ENCODE measurements at regions not wholly inside any gene's neighbourhood (a gene's known extent, or its start where the extent isn't known, plus 50 kb on each side); places are given as distances from the start of the nearest gene placed in this dataset.

- Histone ChIP-seq H3K9ac (ENCODE audit: insufficient read depth, low read depth, low read length) (no peak overlapping the region), H3K36me3 (replicated peaks in 1 of 2; ENCODE audit: control insufficient read depth in 1 of 2, insufficient read depth in 2 of 2, low read length in 2 of 2) (no peaks in the 10 kb centered on the region), H3K27me3 (ENCODE audit: control insufficient read depth in 1 of 2, insufficient read depth in 2 of 2, low read length in 2 of 2) (no peaks in the 10 kb centered on the region), H3K27ac (ENCODE audit: extremely low read length, insufficient read depth, low read length) (no peak overlapping the region), H3K9me3 (ENCODE audit: low read length) (no peaks in the 10 kb centered on the region), H3K4me2 (ENCODE audit: low read depth, low read length) (no peak overlapping the region), H3K4me1 (ENCODE audit: insufficient read depth, low read length) (peaks cover 6% of the 10 kb centered on the region), H3K4me3 (replicated peaks in 1 of 3; ENCODE audit: insufficient read depth in 1 of 3, low read depth in 2 of 3, low read length in 3 of 3) (no peak overlapping the region), H3K79me2 (ENCODE audit: insufficient read depth, low read length) (no peaks in the 10 kb centered on the region), H4K20me1 (ENCODE audit: insufficient read depth, low read length) (no peaks in the 10 kb centered on the region), H2AFZ (ENCODE audit: low read length) (no peak overlapping the region)
- no peak for FAIRE-seq
- POLR2A ChIA-PET = no interaction called here
- TF ChIP-seq NFATC3 (CRISPR knock-in tag; IDR thresholded peaks at IDR 0.05) (no peak), CTCF (CRISPR knock-in tag; IDR thresholded peaks at IDR 0.05) (no peak), ESRRA (CRISPR knock-in tag; IDR thresholded peaks at IDR 0.05; ENCODE audit: low read depth) (no peak)
- BruUV-seq (replicated peaks) = no TSS peak
- no peak for ATAC-seq
- CTCF ChIA-PET (ENCODE audit: low intra/inter-chr PET ratio, low total read pairs) = no interaction called here
- WGBS (ENCODE audit: low lambda C conversion rate) = 18% methylated on average over 3 of the region's 3 CpGs
- intact Hi-C loops (cut with micrococcal nuclease; ENCODE audit: unreplicated experiment) = no loop called here
- in situ Hi-C loops (cut with HindIII; ENCODE audit: extremely low pct_ligation_motif_present, low pct_unique_long_range_greater_than_20kb) = no loop called here
- DNase-seq (ENCODE audit: low spot score) = no peak
Measured at GRCh38 chr6:146975093-146975492, 229.1 kb upstream of the STXBP5 start.

GRCh38 chr6:146980900-146981329, 223.3 kb upstream of the STXBP5 start:
- CTCF ChIA-PET (ENCODE audit: low intra/inter-chr PET ratio, low total read pairs) = no interaction called here
- Histone ChIP-seq H3K36me3 (replicated peaks in 1 of 2; ENCODE audit: control insufficient read depth in 1 of 2, insufficient read depth in 2 of 2, low read length in 2 of 2) (no peaks in the 10 kb centered on the region), H3K79me2 (ENCODE audit: insufficient read depth, low read length) (no peaks in the 10 kb centered on the region), H3K9me3 (ENCODE audit: low read length) (no peaks in the 10 kb centered on the region), H2AFZ (ENCODE audit: low read length) (peak overlapping the region; percentile 3), H3K4me1 (ENCODE audit: insufficient read depth, low read length) (peaks cover 64% of the 10 kb centered on the region), H3K27ac (ENCODE audit: extremely low read length, insufficient read depth, low read length) (peak overlapping the region; percentile 22), H3K27me3 (ENCODE audit: control insufficient read depth in 1 of 2, insufficient read depth in 2 of 2, low read length in 2 of 2) (no peaks in the 10 kb centered on the region), H3K4me2 (ENCODE audit: low read depth, low read length) (peak overlapping the region; percentile 47), H3K4me3 (replicated peaks in 1 of 3; ENCODE audit: insufficient read depth in 1 of 3, low read depth in 2 of 3, low read length in 3 of 3) (no peak overlapping the region; a peak in 1 of 6 replicates), H4K20me1 (ENCODE audit: insufficient read depth, low read length) (no peaks in the 10 kb centered on the region), H3K9ac (ENCODE audit: insufficient read depth, low read depth, low read length) (no peak overlapping the region)
- in situ Hi-C loops (cut with HindIII; ENCODE audit: extremely low pct_ligation_motif_present, low pct_unique_long_range_greater_than_20kb) = loop anchor here (10.0 kb wide), 1 partner anchor 224 kb away; the partner anchor contains the start of gene STXBP5
- POLR2A ChIA-PET = interaction anchor here (1.1 to 1.9 kb wide), 2 partner anchors 10 to 221 kb away, joined by 3 to 9 read pairs; no protein-coding TSS in a partner anchor
- no peak for FAIRE-seq
- peak; percentile 73 for ATAC-seq
- intact Hi-C loops (cut with micrococcal nuclease; ENCODE audit: unreplicated experiment) = no loop called here
- BruUV-seq (replicated peaks) = no TSS peak
- 0% methylated on average over 4 of the region's 4 CpGs for WGBS (ENCODE audit: low lambda C conversion rate)
- peak; percentile 93 for DNase-seq (ENCODE audit: low spot score)
- TF ChIP-seq POGZ (CRISPR knock-in tag; IDR thresholded peaks at IDR 0.05) (peak; percentile 86), NCOA5 (CRISPR knock-in tag; IDR thresholded peaks at IDR 0.05) (no peak), RXRB (CRISPR knock-in tag; IDR thresholded peaks at IDR 0.05; ENCODE audit: borderline replicate concordance) (peak; percentile 90), ZEB1 (IDR thresholded peaks at IDR 0.05; ENCODE audit: insufficient replicate concordance, low read depth) (no peak), RBAK (CRISPR knock-in tag; IDR thresholded peaks at IDR 0.05) (peak; percentile 58; the same call in 1 of the 2 replicates), ARID4A (CRISPR knock-in tag; IDR thresholded peaks at IDR 0.05; ENCODE audit: borderline replicate concordance) (peak; percentile 33; the same call in 1 of the 2 replicates), TCF7L2 (IDR thresholded peaks at IDR 0.05; ENCODE audit: low read depth, low read length) (peak; percentile 52; the same call in 1 of the 2 replicates), STAG1 (CRISPR knock-in tag; IDR thresholded peaks at IDR 0.05) (peak; percentile 15; the same call in 1 of the 2 replicates), ZNF235 (CRISPR knock-in tag; IDR thresholded peaks at IDR 0.05; ENCODE audit: borderline replicate concordance) (no peak), FOSL1 (CRISPR knock-in tag; IDR thresholded peaks at IDR 0.05; ENCODE audit: borderline replicate concordance) (peak; percentile 5; the same call in 1 of the 2 replicates), ZSCAN9 (CRISPR knock-in tag; IDR thresholded peaks at IDR 0.05; ENCODE audit: borderline replicate concordance) (peak; percentile 85)
